ENCODE measurements at regions not wholly inside any gene's neighbourhood (a gene's known extent, or its start where the extent isn't known, plus 50 kb on each side); places are given as distances from the start of the nearest gene placed in this dataset.
A peak's percentile ranks its signal among the peaks of the same experiment; 100 is the strongest.
"Not testable (repeated sequence)": the region's sequence is repeated elsewhere in the genome, so short reads cannot be mapped to it uniquely, and the experiment has no call there.

DNA sequence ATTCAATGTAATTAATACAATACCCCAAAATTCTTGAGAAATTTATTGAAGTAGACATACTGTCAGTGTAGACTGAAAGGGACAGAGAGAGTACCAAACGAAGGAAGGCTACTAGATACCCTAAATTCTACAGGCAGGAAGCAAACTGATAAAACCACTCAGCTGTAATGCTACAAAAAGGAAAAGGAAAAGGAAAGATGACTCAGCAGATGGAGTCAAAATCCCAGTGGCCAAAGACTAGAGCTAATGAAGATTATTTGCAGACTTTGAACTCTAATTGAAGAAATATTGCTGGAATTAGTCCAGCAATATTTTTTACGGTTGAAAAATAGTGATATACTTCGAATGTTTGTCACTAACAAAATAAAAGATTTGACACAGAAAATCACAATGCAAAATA lies 671.9 kb downstream of the BRINP3 start:
- no peak for DNase-seq

- DNase-seq = not testable (repeated sequence)
Measured at GRCh38 chr1:189810639-189811038, 667.0 kb downstream of the BRINP3 start.

GRCh38 chr1:189811960-189812359 lies 665.7 kb downstream of the BRINP3 start:
- no peak for DNase-seq

GRCh38 chr1:189816558-189816957 lies 661.1 kb downstream of the BRINP3 start:
- no peak for DNase-seq

- DNase-seq = no peak
Measured at GRCh38 chr1:189819751-189820150, 657.9 kb downstream of the BRINP3 start.

GRCh38 chr1:189821833-189822232 lies 655.8 kb downstream of the BRINP3 start:
- DNase-seq = no peak

DNA sequence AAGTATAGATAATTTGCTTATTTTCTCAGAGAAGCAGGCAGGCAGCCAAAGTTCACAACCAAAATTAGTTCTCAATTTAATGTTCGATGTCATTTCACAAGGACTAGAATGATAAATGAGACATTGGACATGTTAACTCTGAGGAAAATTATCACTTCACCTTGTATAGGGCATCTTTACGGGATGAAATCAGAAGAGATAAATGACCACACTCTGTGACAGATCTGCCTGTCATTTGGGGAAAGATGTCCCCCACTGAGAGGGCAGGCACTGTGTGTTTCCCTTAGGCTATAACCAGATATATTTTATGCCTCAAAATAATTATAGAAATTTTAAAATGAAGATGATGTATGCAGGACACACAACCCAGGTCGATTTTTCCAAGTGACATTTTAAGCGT lies 642.9 kb downstream of the BRINP3 start:
- DNase-seq = no peak

GRCh38 chr1:189847613-189848012 lies 630.1 kb downstream of the BRINP3 start:
- DNase-seq = no peak

GRCh38 chr1:189851806-189852367 lies 625.8 kb downstream of the BRINP3 start:
- no peak for DNase-seq

GRCh38 chr1:189859385-189859977 lies 618.2 kb downstream of the BRINP3 start:
- peak; percentile 0 for DNase-seq

GRCh38 chr1:189866606-189867005 lies 611.1 kb downstream of the BRINP3 start:
- no peak for DNase-seq

DNA sequence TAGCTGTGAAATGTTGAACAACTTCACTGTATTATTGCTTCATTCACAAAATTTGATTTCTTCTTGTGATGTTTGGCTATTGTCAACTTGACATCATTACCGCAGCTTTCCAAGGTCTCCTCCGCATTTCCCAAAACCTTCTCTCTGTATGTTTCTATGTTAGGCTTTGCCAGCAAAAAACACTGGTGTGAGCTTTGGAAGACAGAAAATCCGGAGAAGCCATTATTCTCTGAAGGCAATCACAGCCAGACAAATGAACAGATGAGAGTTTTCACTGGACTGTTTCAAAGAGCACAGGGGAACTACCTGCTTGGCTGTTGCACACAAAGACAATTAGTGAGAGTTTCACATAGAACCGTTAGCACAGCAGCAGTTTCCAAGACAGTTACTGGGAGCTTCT lies 609.6 kb downstream of the BRINP3 start:
- no peak for DNase-seq

GRCh38 chr1:189874715-189875435 lies 602.8 kb downstream of the BRINP3 start:
- no peak for DNase-seq

DNA sequence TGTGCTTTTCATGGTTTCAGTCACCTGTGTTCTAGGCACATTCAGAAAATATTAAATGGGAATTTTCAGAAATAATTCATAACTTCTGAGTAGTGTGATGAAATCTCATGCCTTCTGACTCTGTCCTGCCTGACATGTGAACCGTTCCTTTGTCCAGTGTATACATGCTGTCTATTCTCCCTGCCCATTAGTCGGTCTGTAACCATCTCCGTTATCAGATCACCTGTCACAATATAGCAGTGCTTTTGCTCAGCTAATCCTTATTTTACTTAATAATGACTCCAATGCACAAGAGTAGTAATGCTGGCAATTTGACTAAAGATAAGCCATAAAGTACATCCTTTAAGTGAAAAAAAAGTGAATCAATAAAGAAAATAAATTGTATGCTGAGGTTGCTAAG lies 597.5 kb downstream of the BRINP3 start:
- no peak for DNase-seq

DNA sequence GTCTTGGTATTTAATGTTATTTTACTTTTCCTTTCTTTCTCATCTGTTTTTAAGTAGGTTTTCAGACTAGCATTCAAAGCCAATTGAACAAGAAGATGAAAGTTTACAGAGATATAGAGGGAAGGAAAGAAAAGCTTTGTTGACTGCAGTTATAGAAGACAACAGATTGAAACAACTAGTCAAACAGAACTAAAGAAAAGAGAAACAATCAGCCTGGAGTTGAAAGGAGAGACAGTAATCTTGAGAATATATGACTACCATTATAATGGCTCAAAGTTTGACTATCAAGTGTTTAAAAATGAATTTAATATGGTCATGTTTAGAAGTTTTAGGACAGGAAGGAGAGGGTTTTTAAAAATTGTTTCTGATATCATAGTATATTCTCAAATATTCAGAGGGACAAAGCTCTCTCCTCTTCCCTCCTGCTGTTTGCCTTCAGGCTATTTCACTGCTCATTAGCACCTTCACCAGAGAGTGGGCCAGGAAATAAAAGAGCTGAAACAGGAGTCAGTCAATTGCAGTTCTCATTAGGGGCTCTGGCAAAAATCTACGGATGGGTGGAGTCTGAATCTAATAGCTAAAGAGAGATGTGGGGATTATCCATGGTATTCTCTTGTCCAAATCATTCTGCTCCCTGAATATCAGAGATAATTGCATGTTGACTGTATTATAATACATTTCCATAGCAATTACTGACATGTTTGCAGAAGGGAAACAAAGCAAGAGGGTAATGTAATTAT lies 577.8 kb downstream of the BRINP3 start:
- no peak for DNase-seq

DNA sequence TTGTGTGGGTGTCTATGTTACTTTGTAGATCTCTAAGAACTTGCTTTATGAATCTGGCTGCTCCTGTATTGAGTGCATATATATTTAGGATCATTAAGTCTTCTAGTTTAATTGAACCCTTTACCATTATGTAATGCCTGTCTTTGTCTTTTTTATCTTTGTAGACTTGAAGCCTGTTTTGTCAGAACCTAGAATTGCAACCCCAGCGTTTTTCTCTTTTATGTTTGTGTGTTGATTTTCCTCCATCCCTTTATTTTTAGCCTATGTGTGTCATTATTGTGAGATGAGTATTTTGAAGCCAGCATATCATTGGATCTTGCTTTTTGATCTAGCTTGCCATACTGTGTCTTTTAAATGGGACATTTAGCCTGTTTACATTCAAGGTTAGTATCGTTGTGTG lies 573.2 kb downstream of the BRINP3 start:
- no peak for DNase-seq

DNA sequence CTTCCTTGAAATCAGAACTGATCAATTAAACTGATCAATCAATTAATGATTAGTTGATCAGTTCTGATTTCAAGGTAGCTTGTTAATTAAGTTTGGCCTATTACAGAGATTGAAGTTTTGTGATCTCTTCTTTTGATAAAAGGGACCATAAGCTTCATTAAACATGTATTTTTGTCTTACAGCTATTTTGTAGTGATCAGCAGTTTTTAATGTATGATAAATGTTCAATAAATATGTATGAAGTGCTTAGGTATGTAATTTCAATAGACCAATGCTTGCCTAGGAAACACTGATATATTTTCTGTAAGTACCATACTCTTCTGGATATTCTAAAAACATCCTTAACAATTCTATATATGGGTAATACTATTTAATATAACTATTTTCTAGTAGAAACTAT lies 569.6 kb downstream of the BRINP3 start:
- no peak for DNase-seq

GRCh38 chr1:189921613-189922012 lies 556.1 kb downstream of the BRINP3 start:
- no peak for DNase-seq

- no peak for DNase-seq
Measured at GRCh38 chr1:189927641-189928040, 550.0 kb downstream of the BRINP3 start.

DNA sequence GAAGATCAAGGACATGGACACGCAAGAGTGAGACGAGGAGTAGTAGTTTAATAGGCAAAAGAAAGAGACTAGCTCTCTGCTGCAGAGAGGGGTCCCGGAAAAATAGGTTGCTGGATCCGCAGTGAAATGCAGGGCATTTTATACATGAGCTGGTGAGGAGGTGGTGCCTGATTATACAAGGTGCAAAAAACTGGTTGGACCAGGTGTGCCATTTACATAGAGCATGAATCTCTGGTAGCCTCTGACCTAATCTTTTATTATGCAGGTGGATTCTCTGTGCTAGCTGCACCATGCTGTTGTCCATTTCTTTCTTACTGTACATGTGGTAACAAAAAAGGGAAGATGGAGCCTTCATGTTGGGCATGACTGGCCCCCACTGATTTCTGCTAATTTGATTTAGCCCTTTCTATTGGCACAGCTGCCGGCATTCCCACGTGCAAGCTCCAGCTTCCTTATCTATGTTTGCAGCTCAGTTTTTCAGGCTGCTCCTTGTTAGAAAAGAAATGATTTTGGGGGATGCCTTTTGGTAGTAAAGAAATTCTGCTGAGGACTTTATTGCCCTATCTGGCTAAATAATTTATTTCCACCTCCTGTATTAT lies 548.1 kb downstream of the BRINP3 start:
- DNase-seq = no peak

GRCh38 chr1:189936861-189937260 lies 540.8 kb downstream of the BRINP3 start:
- DNase-seq = no peak

DNA sequence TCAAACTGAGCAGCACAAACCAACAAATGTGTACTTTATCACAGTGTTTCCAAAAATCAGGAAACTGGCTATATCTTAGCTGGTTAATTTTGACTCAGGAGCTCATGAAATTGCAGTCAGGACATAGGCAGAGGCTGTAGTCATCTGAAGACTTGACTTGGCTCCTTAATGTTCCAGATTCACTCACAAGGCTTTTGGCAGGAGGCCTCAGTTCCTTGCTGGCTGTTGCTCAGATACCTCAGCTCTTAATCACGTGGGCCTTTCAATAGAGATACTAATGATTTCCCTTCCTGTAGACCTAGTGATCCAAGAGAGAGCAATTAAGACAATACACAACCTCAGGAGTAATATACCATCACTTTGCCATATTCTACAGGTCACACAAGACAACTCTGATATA lies 537.7 kb downstream of the BRINP3 start:
- no peak for DNase-seq

GRCh38 chr1:189941922-189942321 lies 535.7 kb downstream of the BRINP3 start:
- DNase-seq = no peak

Data from dermis blood vessel endothelial cell (primary cell).